ENCODE measurements at regions not wholly inside any gene's neighbourhood (a gene's known extent, or its start where the extent isn't known, plus 50 kb on each side); places are given as distances from the start of the nearest gene placed in this dataset.

- Histone ChIP-seq H3K9me2 (replicated peaks; ENCODE audit: control insufficient read depth, low read length) (no peaks in the 10 kb centered on the region), H3K27me3 (ENCODE audit: control insufficient read depth, low read length) (peaks cover 4% of the 10 kb centered on the region), H3K4me1 (ENCODE audit: control insufficient read depth, low read length) (no peaks in the 10 kb centered on the region), H3K79me2 (ENCODE audit: control insufficient read depth, low read length) (no peaks in the 10 kb centered on the region), H3K36me3 (ENCODE audit: control insufficient read depth, low read length) (no peaks in the 10 kb centered on the region), H3K4me2 (ENCODE audit: low read length) (no peak overlapping the region), H3K4me3 (ENCODE audit: low read length) (no peak overlapping the region), H3K9me3 (ENCODE audit: control insufficient read depth, insufficient read depth, low read length) (no peaks in the 10 kb centered on the region), H4K20me1 (ENCODE audit: control insufficient read depth, insufficient read depth, low read depth, low read length) (no peaks in the 10 kb centered on the region), H3K27ac (ENCODE audit: low read depth, low read length) (no peak overlapping the region), H3F3A (ENCODE audit: control insufficient read depth, insufficient read depth) (no peaks in the 10 kb centered on the region)
- TF ChIP-seq, protein P1, sequence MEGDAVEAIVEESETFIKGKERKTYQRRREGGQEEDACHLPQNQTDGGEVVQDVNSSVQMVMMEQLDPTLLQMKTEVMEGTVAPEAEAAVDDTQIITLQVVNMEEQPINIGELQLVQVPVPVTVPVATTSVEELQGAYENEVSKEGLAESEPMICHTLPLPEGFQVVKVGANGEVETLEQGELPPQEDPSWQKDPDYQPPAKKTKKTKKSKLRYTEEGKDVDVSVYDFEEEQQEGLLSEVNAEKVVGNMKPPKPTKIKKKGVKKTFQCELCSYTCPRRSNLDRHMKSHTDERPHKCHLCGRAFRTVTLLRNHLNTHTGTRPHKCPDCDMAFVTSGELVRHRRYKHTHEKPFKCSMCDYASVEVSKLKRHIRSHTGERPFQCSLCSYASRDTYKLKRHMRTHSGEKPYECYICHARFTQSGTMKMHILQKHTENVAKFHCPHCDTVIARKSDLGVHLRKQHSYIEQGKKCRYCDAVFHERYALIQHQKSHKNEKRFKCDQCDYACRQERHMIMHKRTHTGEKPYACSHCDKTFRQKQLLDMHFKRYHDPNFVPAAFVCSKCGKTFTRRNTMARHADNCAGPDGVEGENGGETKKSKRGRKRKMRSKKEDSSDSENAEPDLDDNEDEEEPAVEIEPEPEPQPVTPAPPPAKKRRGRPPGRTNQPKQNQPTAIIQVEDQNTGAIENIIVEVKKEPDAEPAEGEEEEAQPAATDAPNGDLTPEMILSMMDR (IDR thresholded peaks at IDR 0.05; ENCODE audit: low read depth, low read length, poor library complexity, severe bottlenecking): no peak
Observed at GRCh38 chr16:74029115-74029792, 267.4 kb upstream of the PSMD7 start.

DNA sequence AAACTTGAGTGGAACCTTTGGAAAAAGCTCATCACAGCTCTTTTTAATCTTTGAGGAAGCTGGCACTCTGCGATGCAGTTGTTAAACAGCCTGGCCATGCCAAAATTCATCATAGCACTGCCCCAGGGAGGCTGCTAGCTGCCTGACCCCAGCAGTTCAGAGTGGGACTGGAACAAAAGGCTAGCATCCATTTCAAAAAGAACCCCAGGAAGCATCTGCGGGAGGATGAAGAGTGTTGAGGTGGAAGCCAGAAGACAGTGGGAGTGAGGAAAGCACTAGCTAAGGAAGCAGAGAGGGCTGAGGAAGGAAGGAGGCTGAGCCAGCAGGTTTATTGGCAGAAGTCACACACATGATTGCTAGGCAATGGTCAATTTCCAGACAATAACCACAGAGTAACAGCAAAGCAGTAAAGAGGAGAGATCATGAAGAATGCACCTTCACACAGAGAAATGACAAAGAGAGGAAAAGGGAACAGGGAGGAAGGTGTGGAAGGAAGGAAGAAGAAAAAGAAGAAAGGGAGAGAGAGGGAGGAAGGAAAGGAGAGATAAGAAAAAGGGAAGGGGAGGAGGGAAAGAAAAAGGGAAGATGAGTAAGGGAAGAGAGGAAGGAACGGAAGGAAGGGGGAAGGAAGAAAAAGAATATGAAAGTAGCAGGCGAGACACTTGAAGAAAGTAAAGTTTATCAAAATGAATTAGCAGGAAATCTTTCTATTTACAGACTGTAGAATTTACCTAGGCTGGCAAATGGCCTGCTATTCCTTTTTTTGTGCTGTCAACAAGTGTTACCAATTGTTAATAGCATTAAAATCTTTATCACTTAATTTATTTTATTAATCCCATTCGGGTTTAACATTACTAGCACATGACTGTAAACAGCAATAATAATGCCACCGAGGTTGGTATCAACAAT, 270.0 kb upstream of the PSMD7 start:
- no peaks in the 10 kb centered on the region for H3F3A ChIP-seq (ENCODE audit: control insufficient read depth, insufficient read depth)
- H4K20me1 ChIP-seq (ENCODE audit: control insufficient read depth, insufficient read depth, low read depth, low read length): no peaks in the 10 kb centered on the region
- H3K4me2 ChIP-seq (ENCODE audit: low read length): no peak overlapping the region
- H3K27me3 ChIP-seq (ENCODE audit: control insufficient read depth, low read length): no peaks in the 10 kb centered on the region; the same call in 1 of the 2 replicates
- TF ChIP-seq, protein P1 (IDR thresholded peaks at IDR 0.05; ENCODE audit: low read depth, low read length, poor library complexity, severe bottlenecking): no peak
- no peak for TF ChIP-seq EZH2phosphoT487 (IDR thresholded peaks at IDR 0.05; ENCODE audit: borderline replicate concordance, low read length)
- no peaks in the 10 kb centered on the region for H3K9me2 ChIP-seq (replicated peaks; ENCODE audit: control insufficient read depth, low read length)
- no peaks in the 10 kb centered on the region for H3K36me3 ChIP-seq (ENCODE audit: control insufficient read depth, low read length)
- no peaks in the 10 kb centered on the region for H3K9me3 ChIP-seq (ENCODE audit: control insufficient read depth, insufficient read depth, low read length)
- H3K79me2 ChIP-seq (ENCODE audit: control insufficient read depth, low read length): no peaks in the 10 kb centered on the region
- H3K4me1 ChIP-seq (ENCODE audit: control insufficient read depth, low read length): no peaks in the 10 kb centered on the region
- H3K4me3 ChIP-seq (ENCODE audit: low read length): no peak overlapping the region
- H3K27ac ChIP-seq (ENCODE audit: low read depth, low read length): no peak overlapping the region

GRCh38 chr16:74024953-74025352, 271.7 kb upstream of the PSMD7 start:
- H3K36me3 ChIP-seq (ENCODE audit: control insufficient read depth, low read length): no peaks in the 10 kb centered on the region
- no peak overlapping the region for H3K4me3 ChIP-seq (ENCODE audit: low read length)
- no peak overlapping the region for H3K27ac ChIP-seq (ENCODE audit: low read depth, low read length)
- H3F3A ChIP-seq (ENCODE audit: control insufficient read depth, insufficient read depth): no peaks in the 10 kb centered on the region
- no peak overlapping the region for H3K4me2 ChIP-seq (ENCODE audit: low read length)
- H3K79me2 ChIP-seq (ENCODE audit: control insufficient read depth, low read length): no peaks in the 10 kb centered on the region
- no peaks in the 10 kb centered on the region for H4K20me1 ChIP-seq (ENCODE audit: control insufficient read depth, insufficient read depth, low read depth, low read length)
- H3K9me2 ChIP-seq (replicated peaks; ENCODE audit: control insufficient read depth, low read length): no peaks in the 10 kb centered on the region
- TF ChIP-seq, protein P1 (IDR thresholded peaks at IDR 0.05; ENCODE audit: low read depth, low read length, poor library complexity, severe bottlenecking): no peak
- TF ChIP-seq EZH2phosphoT487 (IDR thresholded peaks at IDR 0.05; ENCODE audit: borderline replicate concordance, low read length): no peak
- H3K4me1 ChIP-seq (ENCODE audit: control insufficient read depth, low read length): no peaks in the 10 kb centered on the region
- no peaks in the 10 kb centered on the region for H3K9me3 ChIP-seq (ENCODE audit: control insufficient read depth, insufficient read depth, low read length)
- H3K27me3 ChIP-seq (ENCODE audit: control insufficient read depth, low read length): no peaks in the 10 kb centered on the region; the same call in 1 of the 2 replicates

Data from DOHH2 (cell line).